HG03095 (cell line): ENCODE measurements at regions not wholly inside any gene's neighbourhood (a gene's known extent, or its start where the extent isn't known, plus 50 kb on each side); places are given as distances from the start of the nearest gene placed in this dataset.

Experiments used
- ATAC-seq: cut with Tn5 transposase; IDR thresholded peaks from one replicate; pipeline ENCODE4 v1.9.1; 2021; ENCODE audit warnings: moderate library complexity; ENCODE audit not compliant: unreplicated experiment

DNA sequence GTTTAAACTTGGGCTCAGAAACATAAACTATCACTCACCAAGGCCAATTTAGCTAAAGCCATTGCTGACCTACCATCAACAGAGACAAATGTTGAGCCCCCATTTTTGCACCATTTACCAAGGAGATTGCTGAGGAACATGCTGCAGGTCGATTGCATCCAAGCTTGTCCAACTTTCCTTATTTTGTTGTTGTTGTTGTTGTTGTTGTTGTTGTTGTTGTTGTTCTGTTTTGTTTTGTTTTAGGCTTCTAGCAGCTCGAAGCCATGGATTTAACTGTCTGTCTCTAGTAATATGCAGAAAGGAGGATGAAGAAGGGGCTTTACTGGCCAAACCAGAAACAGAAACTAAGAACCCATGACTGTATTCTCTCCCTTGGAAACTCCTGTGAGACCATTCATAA lies 571.5 kb downstream of the IRS1 start:
- no peak for ATAC-seq

DNA sequence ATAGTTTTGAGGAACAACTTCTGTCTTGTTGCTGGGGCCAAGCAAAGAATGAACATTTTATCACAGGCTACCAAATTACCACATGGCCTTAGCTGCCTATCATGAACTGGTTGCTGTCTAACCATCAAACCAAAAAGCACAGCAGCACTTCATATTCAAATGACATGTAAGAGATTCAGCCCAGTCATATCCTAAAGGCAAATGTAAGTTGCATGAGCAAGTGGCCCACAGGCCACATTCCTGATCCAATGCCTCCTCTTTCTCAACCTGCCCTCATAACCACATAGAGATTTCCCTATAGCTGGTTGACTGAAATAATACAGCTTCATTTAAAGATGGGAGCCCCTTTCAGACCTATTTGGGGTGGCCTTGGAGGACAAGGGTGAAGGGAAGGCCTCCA lies 572.3 kb downstream of the IRS1 start:
- ATAC-seq = no peak

DNA sequence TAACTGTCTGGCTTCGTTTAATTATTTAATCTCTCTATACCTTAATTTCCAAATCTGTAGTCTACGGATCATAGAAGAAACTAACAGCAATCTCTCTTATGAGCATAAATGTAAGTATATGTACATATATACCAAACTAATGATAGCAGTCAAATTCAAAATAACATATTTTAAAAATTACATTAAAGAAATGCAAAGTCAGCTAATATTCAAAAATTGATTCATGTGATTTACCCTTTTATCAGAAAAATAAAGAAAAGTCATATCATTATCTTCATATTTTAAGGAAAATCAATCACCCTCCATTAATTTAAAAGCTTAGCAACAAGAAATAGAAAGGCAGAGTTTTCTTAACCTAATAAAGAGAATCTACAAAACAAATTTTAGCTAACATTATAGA lies 575.9 kb downstream of the IRS1 start:
- no peak for ATAC-seq

DNA sequence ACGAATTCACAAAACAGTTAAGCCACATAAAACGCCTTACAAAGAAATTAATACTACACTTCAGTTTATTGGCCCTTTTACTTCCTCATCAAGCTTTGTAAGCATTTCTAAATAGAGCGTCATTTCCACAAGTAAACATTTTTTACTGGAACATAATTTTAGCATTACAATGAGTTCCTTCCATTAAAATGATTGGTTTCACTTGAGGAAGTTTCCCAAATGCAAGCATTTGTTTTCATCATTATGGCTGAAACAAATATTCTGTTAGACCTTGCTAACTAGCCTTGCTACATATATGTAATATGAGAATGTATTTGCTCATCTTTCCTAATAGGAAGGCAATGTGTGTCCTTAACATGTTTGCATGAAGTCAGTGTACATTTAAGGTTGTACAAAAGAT lies 579.1 kb downstream of the IRS1 start:
- no peak for ATAC-seq

DNA sequence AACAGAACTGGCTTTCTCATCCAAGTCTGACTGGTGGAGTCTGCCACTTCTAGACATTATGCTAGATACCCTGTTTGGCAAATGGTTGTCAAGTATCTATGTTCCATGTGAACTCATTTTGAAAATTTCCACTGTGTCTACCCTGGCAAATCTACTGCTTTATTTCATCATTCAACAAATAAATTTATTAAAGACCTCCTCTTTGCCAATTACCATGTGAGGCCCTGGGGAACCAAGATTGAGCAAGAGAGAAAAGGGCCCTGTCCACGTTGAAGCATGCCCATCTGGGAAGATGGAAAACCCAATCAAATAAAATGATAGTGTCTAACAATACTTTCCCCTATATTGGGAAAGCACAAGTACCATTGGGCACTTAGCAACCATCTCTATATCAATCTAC lies 582.4 kb downstream of the IRS1 start:
- ATAC-seq = no peak

DNA sequence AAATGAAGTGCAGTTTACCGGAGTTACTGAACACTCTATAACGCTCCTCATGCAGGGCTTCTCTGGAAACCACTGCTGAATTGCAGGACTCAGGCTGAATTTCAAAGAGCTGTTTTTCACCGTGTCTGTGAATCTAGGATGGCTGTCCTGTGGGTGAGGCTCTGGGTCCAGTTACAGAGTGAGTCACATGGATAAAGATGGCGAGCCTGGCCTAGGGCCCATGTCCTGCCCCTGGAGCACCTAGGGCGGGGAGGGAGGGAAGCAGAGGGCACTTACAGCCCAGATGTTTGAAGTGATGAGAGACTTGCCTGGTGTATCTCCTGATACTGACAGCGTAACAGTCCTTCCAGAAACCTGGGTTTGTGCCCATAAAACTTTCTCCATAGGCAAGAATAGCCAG lies 583.0 kb downstream of the IRS1 start:
- ATAC-seq = no peak

DNA sequence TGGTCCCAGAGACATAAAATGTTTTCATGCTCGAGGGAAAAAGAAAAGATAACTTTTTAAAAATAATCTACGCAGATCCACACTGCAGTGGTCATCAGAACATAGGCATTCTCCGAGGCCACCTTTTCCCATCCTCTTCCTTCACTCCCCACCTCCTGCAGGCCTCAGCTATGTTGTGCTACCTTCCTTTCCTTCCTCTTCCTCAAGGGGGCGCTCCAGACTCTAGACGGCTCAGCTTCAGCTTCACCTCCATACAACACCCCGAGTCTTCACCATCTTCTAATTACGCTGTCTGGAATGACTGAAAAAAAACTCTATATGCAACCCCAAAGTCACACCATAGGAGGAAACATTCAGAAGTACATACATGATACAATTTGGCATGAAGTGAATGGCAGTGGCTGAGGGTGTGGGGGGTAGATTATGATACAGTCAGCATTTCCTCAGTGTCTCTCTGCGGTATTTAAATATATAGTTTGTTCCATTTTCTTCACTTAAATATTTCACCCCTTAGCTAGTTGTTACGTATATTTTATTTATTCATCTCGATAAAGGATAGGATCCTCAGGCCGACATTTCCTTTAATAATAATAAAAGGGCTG lies 583.6 kb downstream of the IRS1 start:
- ATAC-seq = peak; percentile 99

DNA sequence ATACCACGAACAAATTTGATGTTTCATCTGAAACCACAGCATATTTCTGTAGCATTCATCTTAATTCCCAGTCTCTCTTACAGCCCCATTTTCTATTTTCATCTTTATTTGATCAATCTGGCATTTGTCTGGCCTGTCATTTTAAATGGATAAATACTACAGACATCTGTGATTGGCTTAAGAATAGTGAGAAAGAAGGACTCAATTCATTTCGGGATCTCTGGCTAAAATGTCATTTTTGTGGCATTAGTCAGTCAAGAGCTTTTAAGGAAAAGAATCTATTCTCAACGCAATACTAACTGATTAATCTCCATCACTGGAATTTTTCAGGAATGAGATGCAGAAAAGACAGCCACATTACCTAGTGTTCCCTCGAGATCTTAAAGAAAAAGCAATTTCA lies 585.9 kb downstream of the IRS1 start:
- no peak for ATAC-seq

DNA sequence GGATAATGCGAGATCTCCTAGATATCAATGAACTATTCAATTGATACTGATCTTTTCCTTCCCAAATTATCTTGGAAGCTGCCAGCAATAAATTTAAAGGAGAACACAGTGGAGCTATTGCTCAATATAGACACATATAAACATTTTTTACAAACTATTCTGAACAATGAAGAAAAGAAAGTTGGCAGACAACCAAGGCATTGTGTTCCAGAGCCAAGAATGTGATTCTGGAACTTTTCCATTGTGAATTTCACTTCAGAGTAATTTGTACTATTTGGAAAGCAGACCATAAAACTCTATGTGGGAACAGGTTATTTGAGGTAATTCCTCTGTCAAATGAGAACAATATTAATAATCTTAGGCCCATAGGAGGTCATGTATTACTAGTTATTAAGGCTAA lies 588.2 kb downstream of the IRS1 start:
- no peak for ATAC-seq

DNA sequence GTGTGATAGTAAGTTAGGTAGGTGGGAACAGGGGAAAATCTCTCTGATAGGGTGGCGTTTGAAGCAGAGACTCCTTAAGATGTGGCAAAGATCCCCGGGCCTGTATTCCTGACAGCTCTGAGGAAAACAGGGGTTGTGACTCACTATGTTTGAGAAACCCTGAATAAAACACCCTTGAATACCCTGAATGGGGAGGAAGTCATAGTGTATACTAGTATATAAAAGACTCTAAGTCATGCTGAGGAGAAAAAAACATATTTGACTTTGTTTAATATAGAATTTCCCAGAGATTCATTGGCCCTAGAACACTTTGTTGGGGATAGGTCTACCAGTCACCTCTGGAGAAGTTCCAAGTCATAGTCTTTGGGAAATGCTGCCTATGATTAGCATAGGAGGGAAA lies 590.9 kb downstream of the IRS1 start:
- no peak for ATAC-seq

DNA sequence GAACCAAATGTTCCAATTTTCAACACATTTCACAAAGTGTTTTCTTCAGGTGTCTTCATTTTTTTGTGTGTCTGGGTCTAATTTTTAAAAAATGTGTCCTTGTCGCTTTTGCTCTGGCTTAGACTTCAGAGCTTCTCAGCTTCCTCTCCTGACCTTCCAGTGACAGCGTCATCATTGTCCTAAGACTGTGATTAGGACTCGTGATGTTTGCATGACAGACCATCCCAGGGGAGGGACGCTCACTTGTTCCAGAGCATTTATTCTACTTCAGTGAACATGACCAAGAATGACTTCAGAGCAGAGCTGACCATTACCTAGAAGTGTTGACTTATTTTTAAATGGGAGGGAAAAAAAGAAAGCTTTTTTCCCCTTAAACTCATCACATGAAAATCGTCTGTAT lies 591.9 kb downstream of the IRS1 start:
- ATAC-seq = no peak

DNA sequence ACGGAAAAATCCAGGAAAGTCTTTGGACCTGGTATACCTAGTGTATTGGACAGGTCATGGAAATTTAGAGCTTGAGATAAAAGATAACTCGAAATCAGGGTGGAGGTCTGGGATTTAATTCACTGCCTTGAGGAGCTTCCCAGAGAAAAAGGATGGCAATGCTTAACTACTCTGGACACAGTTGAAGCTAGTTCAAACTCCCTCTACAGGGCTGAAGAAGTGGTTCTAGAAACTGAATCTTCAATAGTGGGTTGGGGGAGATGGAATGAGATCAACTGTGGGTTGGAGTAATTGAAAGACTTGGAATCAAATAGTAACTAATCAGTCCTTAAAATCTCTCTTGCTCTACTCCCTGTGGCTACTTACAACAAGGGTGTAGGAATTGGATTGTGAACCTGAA lies 600.1 kb downstream of the IRS1 start:
- no peak for ATAC-seq

DNA sequence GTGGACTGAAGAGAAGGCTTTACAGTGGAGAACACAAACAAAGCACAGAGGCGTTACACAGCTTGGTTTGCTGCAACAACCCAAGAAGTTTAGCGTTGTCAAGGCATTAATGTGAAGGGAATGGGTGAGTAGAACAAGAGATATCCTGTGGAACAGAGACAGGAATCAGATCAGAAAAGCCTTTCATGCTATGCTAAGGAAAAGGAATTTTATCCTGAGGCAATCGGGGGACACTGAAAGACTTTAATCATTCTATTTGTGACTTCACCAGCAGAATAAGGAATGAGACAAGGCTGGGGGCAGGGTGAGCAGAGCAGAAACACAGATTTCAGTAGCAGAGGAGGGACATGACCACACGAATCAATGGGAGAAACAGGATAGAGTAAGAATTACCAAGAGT lies 600.7 kb downstream of the IRS1 start:
- no peak for ATAC-seq

DNA sequence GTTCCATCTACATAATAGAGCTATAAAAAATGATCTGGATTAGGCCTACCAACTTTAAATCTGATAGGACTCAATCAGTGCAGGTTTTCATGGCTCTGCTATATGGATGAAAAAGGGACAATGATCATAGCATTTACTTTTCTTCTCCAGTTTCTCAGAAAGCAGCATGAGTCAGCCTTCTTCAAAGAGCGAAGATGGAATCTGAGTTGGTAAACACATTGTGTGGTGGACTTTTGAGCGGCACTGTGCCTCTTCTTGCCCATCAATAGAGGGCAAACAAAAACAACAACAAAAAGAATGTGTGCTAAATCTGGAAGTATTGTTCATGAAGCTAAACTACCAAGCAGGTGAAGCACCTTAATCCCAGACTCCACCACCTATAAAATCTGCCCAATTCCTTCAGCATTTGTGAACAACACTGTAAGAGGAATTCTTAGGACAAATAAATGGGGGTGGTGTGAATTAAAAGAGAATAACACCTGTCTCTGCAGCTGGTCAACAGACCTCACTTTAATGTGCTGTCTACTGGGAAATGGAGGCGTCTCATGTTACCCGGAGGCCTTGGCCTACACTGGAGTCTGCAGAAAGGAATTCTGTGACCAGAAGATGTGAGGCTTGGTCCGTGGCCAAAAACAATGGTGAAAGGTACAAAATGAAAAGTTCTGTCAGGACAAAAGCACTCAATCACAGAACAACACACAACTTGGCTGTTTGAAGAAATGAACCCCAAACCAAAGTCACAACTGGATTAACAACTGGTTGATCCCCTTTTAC lies 609.0 kb downstream of the IRS1 start:
- no peak for ATAC-seq

DNA sequence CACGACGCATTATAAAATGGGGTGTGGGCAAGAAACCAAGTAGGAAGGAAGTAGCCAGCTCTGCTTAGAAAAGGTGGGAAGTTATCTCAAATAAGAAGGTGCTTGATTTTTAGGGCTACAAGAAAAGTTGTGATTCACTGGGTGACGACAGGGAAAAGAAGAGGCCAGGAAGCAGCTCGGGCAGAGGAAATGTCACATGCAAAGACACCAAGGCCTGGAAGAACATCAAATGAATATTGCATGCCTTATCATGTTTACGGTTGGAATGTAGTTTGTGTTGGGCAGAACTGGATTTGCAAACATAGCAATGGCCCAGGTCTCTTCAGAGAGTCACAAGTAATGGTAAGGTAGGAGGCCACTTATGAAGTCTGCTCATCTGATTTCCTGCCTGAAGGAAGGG lies 610.6 kb downstream of the IRS1 start:
- no peak for ATAC-seq

DNA sequence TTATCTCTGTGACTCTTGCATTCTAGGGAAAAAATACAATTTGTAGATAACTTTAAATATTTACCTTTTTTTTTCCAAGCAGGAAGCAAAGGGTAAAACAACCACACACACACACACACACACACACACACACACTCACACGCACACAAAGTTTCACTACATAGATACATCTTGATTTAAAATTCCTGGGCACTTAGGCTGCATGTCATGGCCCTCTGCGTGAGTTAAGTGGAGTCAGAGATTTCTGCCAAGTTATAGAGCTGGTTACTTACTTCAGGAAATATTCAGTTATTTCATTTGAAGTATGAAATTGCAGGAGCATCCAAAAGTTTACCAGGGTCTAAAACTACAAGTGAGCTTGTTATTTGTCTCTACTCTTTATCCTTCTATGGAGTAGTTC lies 612.0 kb downstream of the IRS1 start:
- ATAC-seq = no peak

DNA sequence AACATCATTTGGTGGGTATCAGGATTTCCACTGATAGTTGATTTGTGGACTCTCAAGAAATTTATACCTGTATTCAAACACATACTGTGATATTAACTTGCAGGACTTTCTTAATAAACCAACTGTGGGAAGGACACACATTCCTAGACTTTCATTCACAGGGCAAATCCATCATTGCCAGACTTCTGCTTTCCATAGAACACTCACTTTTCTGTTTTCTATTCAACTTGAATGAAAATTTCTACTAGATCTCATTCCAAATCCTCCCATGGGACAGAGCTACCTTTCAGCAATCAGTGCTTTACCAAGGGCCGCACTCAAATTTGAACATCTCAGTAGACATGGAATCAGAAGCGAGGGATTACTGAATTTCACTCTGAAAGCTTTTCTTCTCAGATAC lies 612.5 kb downstream of the IRS1 start:
- ATAC-seq = no peak

DNA sequence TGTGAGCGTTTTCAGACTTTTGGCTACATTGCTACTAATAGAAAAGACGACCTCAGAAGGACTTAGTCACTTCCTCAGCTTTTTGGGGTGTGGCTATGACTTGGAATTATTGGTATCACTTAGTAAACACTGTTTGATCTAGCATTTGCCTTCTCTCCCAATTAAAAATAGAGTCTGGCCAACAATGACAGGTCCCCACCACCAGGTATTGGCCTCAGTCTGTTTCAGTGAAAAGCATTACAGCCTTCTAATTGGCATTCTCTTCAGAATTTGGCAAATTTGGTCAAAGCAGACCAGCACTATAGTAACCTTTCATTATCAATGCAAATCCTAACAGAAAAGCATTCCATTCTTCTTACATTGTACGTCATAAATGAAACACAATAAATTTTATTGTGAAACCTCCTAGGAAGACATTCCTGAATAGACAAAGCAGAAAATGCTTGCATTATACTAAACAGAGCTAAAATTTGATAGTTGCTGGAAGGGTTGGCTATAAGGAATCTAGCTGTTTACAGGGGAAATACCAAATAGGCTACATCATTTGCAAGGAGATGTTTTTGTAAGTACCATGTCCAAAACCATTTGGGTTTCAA lies 613.9 kb downstream of the IRS1 start:
- no peak for ATAC-seq

DNA sequence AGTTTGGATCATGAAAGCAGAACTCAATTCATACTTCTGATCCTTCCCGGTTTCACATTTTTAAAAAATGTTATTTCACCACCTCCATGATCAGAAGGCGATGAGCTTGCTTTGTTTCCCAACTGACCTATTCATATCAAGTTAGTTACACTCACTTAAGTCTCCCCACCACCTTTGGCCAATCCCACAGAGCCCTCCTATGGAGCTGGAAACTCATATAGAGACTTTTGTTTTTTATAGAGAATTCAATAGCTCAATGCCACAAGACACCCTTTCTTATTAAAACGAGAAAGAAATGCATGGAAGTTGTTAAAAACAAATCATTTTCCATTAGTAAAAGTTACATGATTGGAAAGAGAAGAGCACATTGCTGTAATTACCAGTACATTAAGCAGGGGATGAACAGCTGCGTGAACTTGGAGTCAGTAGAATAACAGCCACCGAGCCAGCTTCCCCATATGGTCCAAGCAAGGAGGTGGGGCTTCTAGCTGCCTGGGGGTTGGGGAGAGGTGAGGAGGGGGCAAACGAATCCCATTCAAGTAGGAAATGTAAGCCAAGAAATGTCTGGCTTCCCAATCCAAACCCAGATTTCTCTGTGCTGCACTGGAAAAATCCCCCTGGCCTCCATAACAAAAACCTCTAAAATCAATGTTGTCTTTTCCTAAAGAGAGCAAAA lies 614.5 kb downstream of the IRS1 start:
- ATAC-seq = no peak

DNA sequence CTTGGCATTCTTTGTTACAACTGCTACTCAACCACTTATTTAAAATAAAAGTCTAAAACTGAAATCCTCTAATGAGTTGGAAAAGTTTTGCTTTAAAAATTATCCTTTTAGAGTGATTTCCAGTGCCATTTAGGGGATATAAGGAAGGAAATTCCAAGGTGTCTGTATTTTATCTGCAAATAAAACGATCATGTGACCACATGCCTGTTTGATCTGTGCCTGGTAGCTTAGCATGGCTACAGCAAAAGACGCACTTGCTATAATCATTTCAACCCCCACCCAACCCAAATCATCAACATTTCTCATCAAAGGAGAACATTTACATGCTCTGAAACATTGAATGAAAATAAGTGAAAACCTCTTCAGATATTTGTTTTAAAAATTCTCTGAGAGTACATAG lies 615.1 kb downstream of the IRS1 start:
- ATAC-seq = no peak

DNA sequence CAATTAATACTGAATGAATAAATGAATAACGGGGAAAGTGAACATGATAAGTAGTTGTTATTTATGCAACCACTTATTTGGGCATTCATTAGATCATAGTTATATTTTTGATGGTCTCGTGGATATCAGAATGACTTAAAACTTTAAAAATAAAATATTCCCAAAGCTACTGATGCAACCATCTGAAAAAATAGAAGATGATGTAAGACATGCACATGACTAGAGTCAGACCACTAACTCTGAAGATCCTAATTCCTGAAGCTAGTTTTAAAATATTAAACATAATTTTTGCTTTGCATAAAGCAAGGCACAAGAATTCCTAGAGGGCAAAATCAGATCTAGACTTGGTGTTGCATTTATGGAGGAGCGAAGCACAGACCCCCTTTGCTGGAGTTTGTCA lies 616.1 kb downstream of the IRS1 start:
- no peak for ATAC-seq

DNA sequence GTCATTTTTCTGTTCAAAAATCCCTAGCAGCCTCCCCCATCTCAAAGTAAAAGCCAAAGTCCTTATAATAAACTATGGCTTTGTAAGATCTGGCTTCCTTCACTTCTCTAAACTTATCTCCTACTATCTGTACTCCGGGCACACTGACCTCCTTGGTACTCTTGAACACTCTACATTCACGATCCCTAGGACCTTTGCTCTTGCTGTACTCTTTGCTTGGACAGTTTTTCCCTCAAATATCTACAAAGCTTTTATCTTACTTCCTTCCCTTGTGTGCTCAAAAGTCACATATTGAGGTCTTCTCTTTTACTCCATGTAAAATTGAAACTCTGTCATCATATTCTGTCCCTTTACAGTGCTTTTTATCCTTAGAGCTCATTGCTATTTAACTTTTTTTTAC lies 616.6 kb downstream of the IRS1 start:
- no peak for ATAC-seq
